Urinary bladder (tissue), 3 donors: ENCODE measurements at regions not wholly inside any gene's neighbourhood (a gene's known extent, or its start where the extent isn't known, plus 50 kb on each side); places are given as distances from the start of the nearest gene placed in this dataset.
A peak's percentile ranks its signal among the peaks of the same experiment; 100 is the strongest.
"Not testable (repeated sequence)": the region's sequence is repeated elsewhere in the genome, so short reads cannot be mapped to it uniquely, and the experiment has no call there.

ENCODE experiments used
- DNase-seq: peaks from one replicate; pipeline ENCODE4 v3.0.0-alpha.2; 2015; ENCODE audit errors: extremely low spot score
- H3K27ac ChIP-seq: one replicate; pipeline ENCODE4 v1.5.1; 2013; ENCODE audit warnings: low read depth, mild to moderate bottlenecking, moderate library complexity
- H3K36me3 ChIP-seq: one replicate; pipeline ENCODE4 v1.6.1; 2013; ENCODE audit warnings: mild to moderate bottlenecking, moderate library complexity; ENCODE audit not compliant: insufficient read depth
- H3K4me1 ChIP-seq: one replicate; pipeline ENCODE4 v1.6.1; 2013; ENCODE audit warnings: mild to moderate bottlenecking, moderate library complexity; ENCODE audit not compliant: insufficient read depth
- H3K4me3 ChIP-seq: one replicate; pipeline ENCODE4 v1.5.1; 2013; ENCODE audit warnings: low read depth, low read length
- WGBS: extraction: QIAGEN DNeasy Blood & Tissue Kit; methylation state at CpG from one replicate; pipeline ENCODE4 v1.1.7; 2013; 5-methylcytosine and 5-hydroxymethylcytosine counted together
- donor health status: healthy with polysubstance abuse.
- donor health status: healthy.

- no peak for DNase-seq
- no peaks in the 10 kb centered on the region for H3K36me3 ChIP-seq
- no peaks in the 10 kb centered on the region for H3K4me1 ChIP-seq
- H3K4me3 ChIP-seq = no peak overlapping the region
- no peak overlapping the region for H3K27ac ChIP-seq
Measured at GRCh38 chr6:105714846-105715245, 312.0 kb upstream of the PREP start.

- DNase-seq = no peak
- WGBS = 94% methylated on average over 1 of the region's 1 CpG
- H3K4me1 ChIP-seq = no peaks in the 10 kb centered on the region
- no peak overlapping the region for H3K4me3 ChIP-seq
- H3K27ac ChIP-seq = no peak overlapping the region
- no peaks in the 10 kb centered on the region for H3K36me3 ChIP-seq
Measured at GRCh38 chr6:105713474-105714118, 310.7 kb upstream of the PREP start.

- no peak for DNase-seq
- Histone ChIP-seq H3K27ac (no peak overlapping the region), H3K36me3 (no peaks in the 10 kb centered on the region), H3K4me3 (no peak overlapping the region), H3K4me1 (no peaks in the 10 kb centered on the region)
- WGBS = 96% methylated on average over 2 of the region's 2 CpGs
Measured at GRCh38 chr6:105711216-105711615, 308.3 kb upstream of the PREP start.

- no peak overlapping the region for H3K4me3 ChIP-seq
- no peak for DNase-seq
- H3K36me3 ChIP-seq = no peaks in the 10 kb centered on the region
- H3K27ac ChIP-seq = no peak overlapping the region
- WGBS = 94% methylated on average over 5 of the region's 5 CpGs
- H3K4me1 ChIP-seq = no peaks in the 10 kb centered on the region
Measured at GRCh38 chr6:105705608-105706007, 302.7 kb upstream of the PREP start.

GRCh38 chr6:105695461-105695860 lies 292.6 kb upstream of the PREP start:
- Histone ChIP-seq H3K4me1 (no peaks in the 10 kb centered on the region), H3K36me3 (no peaks in the 10 kb centered on the region), H3K27ac (no peak overlapping the region), H3K4me3 (no peak overlapping the region)
- DNase-seq = no peak
- 87% methylated on average over 3 of the region's 3 CpGs for WGBS

- DNase-seq = no peak
- no peak overlapping the region for H3K4me3 ChIP-seq
- no peaks in the 10 kb centered on the region for H3K4me1 ChIP-seq
- 82% methylated on average over 4 of the region's 4 CpGs for WGBS
- H3K27ac ChIP-seq = no peak overlapping the region
- H3K36me3 ChIP-seq = no peaks in the 10 kb centered on the region
Measured at GRCh38 chr6:105692613-105693215, 289.8 kb upstream of the PREP start.

GRCh38 chr6:105691971-105692370 lies 289.1 kb upstream of the PREP start:
- no peak for DNase-seq
- H3K4me1 ChIP-seq = no peaks in the 10 kb centered on the region
- no peak overlapping the region for H3K27ac ChIP-seq
- H3K36me3 ChIP-seq = no peaks in the 10 kb centered on the region
- WGBS = 86% methylated on average over 2 of the region's 2 CpGs
- H3K4me3 ChIP-seq = no peak overlapping the region

GRCh38 chr6:105691081-105691480 lies 288.2 kb upstream of the PREP start:
- DNase-seq = no peak
- no peaks in the 10 kb centered on the region for H3K4me1 ChIP-seq
- WGBS = 82% methylated on average over 3 of the region's 3 CpGs
- no peaks in the 10 kb centered on the region for H3K36me3 ChIP-seq
- H3K27ac ChIP-seq = no peak overlapping the region
- H3K4me3 ChIP-seq = no peak overlapping the region

GRCh38 chr6:105688573-105688972 lies 285.7 kb upstream of the PREP start:
- 98% methylated on average over 1 of the region's 1 CpG for WGBS
- no peaks in the 10 kb centered on the region for H3K36me3 ChIP-seq

GRCh38 chr6:105686793-105687192 lies 283.9 kb upstream of the PREP start:
- DNase-seq, H3K27ac ChIP-seq, H3K36me3 ChIP-seq, H3K4me3 ChIP-seq, H3K4me1 ChIP-seq: not testable (repeated sequence)
- WGBS = 43% methylated on average over 1 of the region's 1 CpG

More at GRCh38 chr6:105688573-105688972, 285.7 kb upstream of the PREP start:
- no peak for DNase-seq
- Histone ChIP-seq H3K4me3 (no peak overlapping the region), H3K27ac (no peak overlapping the region), H3K4me1 (no peaks in the 10 kb centered on the region)

GRCh38 chr6:105681061-105681460 lies 278.2 kb upstream of the PREP start:
- Histone ChIP-seq H3K4me3 (no peak overlapping the region), H3K27ac (no peak overlapping the region), H3K4me1 (peaks cover 1% of the 10 kb centered on the region), H3K36me3 (no peaks in the 10 kb centered on the region)
- no peak for DNase-seq
- 88% methylated on average over 1 of the region's 1 CpG for WGBS

- no peak for DNase-seq
- Histone ChIP-seq H3K4me3 (no peak overlapping the region), H3K36me3 (no peaks in the 10 kb centered on the region), H3K27ac (no peak overlapping the region), H3K4me1 (peaks cover 1% of the 10 kb centered on the region)
- 81% methylated on average over 1 of the region's 1 CpG for WGBS
Measured at GRCh38 chr6:105680131-105680530, 277.2 kb upstream of the PREP start.

- no peak overlapping the region for H3K27ac ChIP-seq
- H3K4me1 ChIP-seq = peaks cover 1% of the 10 kb centered on the region
- H3K36me3 ChIP-seq = no peaks in the 10 kb centered on the region
- no peak overlapping the region for H3K4me3 ChIP-seq
- WGBS = 93% methylated on average over 1 of the region's 1 CpG
- no peak for DNase-seq
Measured at GRCh38 chr6:105678516-105678915, 275.6 kb upstream of the PREP start.

- DNase-seq = no peak
- 78% methylated on average over 2 of the region's 2 CpGs for WGBS
Measured at GRCh38 chr6:105677671-105678475, 275.0 kb upstream of the PREP start.

More at GRCh38 chr6:105677671-105678475, 275.0 kb upstream of the PREP start:
- Histone ChIP-seq H3K27ac (peak overlapping the region; percentile 10), H3K4me3 (no peak overlapping the region), H3K4me1 (peaks cover 1% of the 10 kb centered on the region), H3K36me3 (no peaks in the 10 kb centered on the region)
